ENCODE measurements at regions not wholly inside any gene's neighbourhood (a gene's known extent, or its start where the extent isn't known, plus 50 kb on each side); places are given as distances from the start of the nearest gene placed in this dataset.

- DNase-seq (ENCODE audit: low read depth in 3 of 3, low spot score in 2 of 3): no peak
These were observed 1038.3 kb downstream of the AMY1C start for GRCh38 chr1:104787866-104788510.

GRCh38 chr1:104791030-104791429, 1041.3 kb downstream of the AMY1C start:
- no peak for DNase-seq (ENCODE audit: low read depth in 3 of 3, low spot score in 2 of 3)

GRCh38 chr1:104794035-104794434, 1044.3 kb downstream of the AMY1C start:
- DNase-seq (ENCODE audit: low read depth in 3 of 3, low spot score in 2 of 3): no peak

- no peak for DNase-seq (ENCODE audit: low read depth in 3 of 3, low spot score in 2 of 3)
These were observed 1046.2 kb downstream of the AMY1C start for GRCh38 chr1:104795931-104796330.

GRCh38 chr1:104797982-104798381, 1048.3 kb downstream of the AMY1C start:
- DNase-seq (ENCODE audit: low read depth in 3 of 3, low spot score in 2 of 3): no peak

GRCh38 chr1:104801344-104801743, 1051.6 kb downstream of the AMY1C start:
- no peak for DNase-seq (ENCODE audit: low read depth in 3 of 3, low spot score in 2 of 3)

- DNase-seq (ENCODE audit: low read depth in 3 of 3, low spot score in 2 of 3): no peak
These were observed 1054.4 kb downstream of the AMY1C start for GRCh38 chr1:104804147-104804546.

- DNase-seq (ENCODE audit: low read depth in 3 of 3, low spot score in 2 of 3): no peak
These were observed 1057.9 kb downstream of the AMY1C start for GRCh38 chr1:104807590-104807989.

- DNase-seq (ENCODE audit: low read depth in 3 of 3, low spot score in 2 of 3): no peak
These were observed 1075.7 kb downstream of the AMY1C start for GRCh38 chr1:104825401-104825800.

GRCh38 chr1:104830534-104830933, 1080.8 kb downstream of the AMY1C start:
- no peak for DNase-seq (ENCODE audit: low read depth in 3 of 3, low spot score in 2 of 3)

GRCh38 chr1:104852151-104852550, 1102.5 kb downstream of the AMY1C start:
- DNase-seq (ENCODE audit: low read depth in 3 of 3, low spot score in 2 of 3): no peak

- DNase-seq (ENCODE audit: low read depth in 3 of 3, low spot score in 2 of 3): no peak
These were observed 1103.6 kb downstream of the AMY1C start for GRCh38 chr1:104853276-104853675.

GRCh38 chr1:104854529-104854928, 1104.8 kb downstream of the AMY1C start:
- DNase-seq (ENCODE audit: low read depth in 3 of 3, low spot score in 2 of 3): no peak

- no peak for DNase-seq (ENCODE audit: low read depth in 3 of 3, low spot score in 2 of 3)
These were observed 1105.9 kb downstream of the AMY1C start for GRCh38 chr1:104855550-104855949.

GRCh38 chr1:104856091-104856490, 1106.4 kb downstream of the AMY1C start:
- DNase-seq (ENCODE audit: low read depth in 3 of 3, low spot score in 2 of 3): no peak

- no peak for DNase-seq (ENCODE audit: low read depth in 3 of 3, low spot score in 2 of 3)
These were observed 1106.8 kb downstream of the AMY1C start for GRCh38 chr1:104856518-104856917.

GRCh38 chr1:104868794-104869193, 1119.1 kb downstream of the AMY1C start:
- DNase-seq (ENCODE audit: low read depth in 3 of 3, low spot score in 2 of 3): no peak

- DNase-seq (ENCODE audit: low read depth in 3 of 3, low spot score in 2 of 3): no peak
These were observed 1124.3 kb downstream of the AMY1C start for GRCh38 chr1:104874044-104874443.

GRCh38 chr1:104878203-104878909, 1128.7 kb downstream of the AMY1C start:
- DNase-seq (ENCODE audit: low read depth in 3 of 3, low spot score in 2 of 3): no peak

- no peak for DNase-seq (ENCODE audit: low read depth in 3 of 3, low spot score in 2 of 3)
These were observed 1135.2 kb downstream of the AMY1C start for GRCh38 chr1:104884939-104885338.

- no peak for DNase-seq (ENCODE audit: low read depth in 3 of 3, low spot score in 2 of 3)
These were observed 1155.6 kb downstream of the AMY1C start for GRCh38 chr1:104905322-104905721.

- no peak for DNase-seq (ENCODE audit: low read depth in 3 of 3, low spot score in 2 of 3)
These were observed 1156.4 kb downstream of the AMY1C start for GRCh38 chr1:104906141-104906540.

Data from right renal cortex interstitium (tissue), 3 donors.